H1 (cell line): ENCODE measurements at regions not wholly inside any gene's neighbourhood (a gene's known extent, or its start where the extent isn't known, plus 50 kb on each side); places are given as distances from the start of the nearest gene placed in this dataset.

Source experiments
- CTCF ChIA-PET: fragments of 300-600 bp; sonication (Branson Sonifier 250); formaldehyde crosslinking; loops from one replicate; lab custom pipeline; 2021; ENCODE audit not compliant: partially characterized antibody; lab: Charles Lee
- POLR2A ChIA-PET: fragments of 300-600 bp; sonication (Branson Sonifier 250); formaldehyde crosslinking; loops from one replicate; lab custom pipeline; 2021; ENCODE audit warnings: inconsistent platforms; ENCODE audit not compliant: partially characterized antibody; lab: Charles Lee
- DNase-seq, 2 experiments: peaks; one replicate each; pipeline versions ENCODE4 v3.0.0 to v3.0.0-alpha.2; 2010 to 2022; ENCODE audit warnings: low spot score in 2 of 2, low read depth in 1 of 2, mixed read lengths in 1 of 2
- FAIRE-seq: peaks from 2 replicates; lab custom pipeline; 2011; peaks lifted over from hg19 to GRCh38; lab: Jason Lieb, UNC
- H2AFZ ChIP-seq: 2 replicates; pipeline ENCODE4 v1.8.1; 2012; ENCODE audit warnings: low read length, inconsistent platforms
- H2AK5ac ChIP-seq: 2 replicates; pipeline ENCODE4 v1.6.1; 2013; ENCODE audit warnings: low read depth, low read length
- H2BK120ac ChIP-seq: replicated peaks from 2 replicates; pipeline ENCODE3; 2013; ENCODE audit warnings: low read depth, low read length, inconsistent platforms
- H2BK12ac ChIP-seq: 2 replicates; pipeline ENCODE4 v1.6.1; 2013; ENCODE audit warnings: low read depth, low read length
- H2BK15ac ChIP-seq: 2 replicates; pipeline ENCODE4 v1.6.1; 2013; ENCODE audit warnings: low read length
- H2BK20ac ChIP-seq: 2 replicates; pipeline ENCODE4 v1.6.1; 2013; ENCODE audit warnings: low read length
- H2BK5ac ChIP-seq: 2 replicates; pipeline ENCODE4 v1.6.1; 2013; ENCODE audit warnings: low read depth, low read length
- H3K14ac ChIP-seq: 2 replicates; pipeline ENCODE4 v1.6.1; 2013; ENCODE audit warnings: inconsistent platforms; ENCODE audit not compliant: insufficient read length
- H3K18ac ChIP-seq: 2 replicates; pipeline ENCODE4 v1.6.1; 2013; ENCODE audit warnings: low read length; ENCODE audit errors: extremely low read depth
- H3K23ac ChIP-seq: 2 replicates; pipeline ENCODE4 v1.6.1; 2013; ENCODE audit warnings: inconsistent platforms; ENCODE audit not compliant: insufficient read length
- H3K23me2 ChIP-seq: 2 replicates; pipeline ENCODE4 v1.6.1; 2013; ENCODE audit warnings: low read depth, low read length
- H3K27ac ChIP-seq: 2 replicates; pipeline ENCODE4 v1.6.1; 2011; ENCODE audit warnings: low read depth, low read length, inconsistent platforms
- H3K27me3 ChIP-seq, 4 experiments: replicated peaks in 1 of 4; 1 replicate in 1 of 4; 2 replicates in 3 of 4; pipeline versions ENCODE4 v1.6.1 to v1.8.1; 2011 to 2013; ENCODE audit warnings: low read length in 3 of 4, mild to moderate bottlenecking in 3 of 4, inconsistent platforms in 2 of 4, mixed read lengths in 2 of 4, moderate library complexity in 1 of 4; ENCODE audit not compliant: control insufficient read depth in 3 of 4, insufficient read depth in 3 of 4; ENCODE audit errors: extremely low read depth in 1 of 4
- H3K36me3 ChIP-seq, 4 experiments: 2 replicates each; pipeline versions ENCODE4 v1.6.1 to v1.8.1; 2011 to 2013; ENCODE audit warnings: mild to moderate bottlenecking in 4 of 4, low read length in 3 of 4, moderate library complexity in 2 of 4, control low read depth in 1 of 4, inconsistent platforms in 1 of 4; ENCODE audit not compliant: insufficient read depth in 4 of 4, control insufficient read depth in 2 of 4
- H3K4ac ChIP-seq: replicated peaks from 2 replicates; pipeline ENCODE3; 2013; ENCODE audit warnings: low read length, low read depth, mixed read lengths, inconsistent platforms; ENCODE audit not compliant: insufficient read length
- H3K4me1 ChIP-seq, 4 experiments: replicated peaks in 1 of 4; 1 replicate in 1 of 4; 2 replicates in 3 of 4; pipeline versions ENCODE4 v1.6.1 to v1.8.1; 2011 to 2013; ENCODE audit warnings: low read length in 3 of 4, inconsistent platforms in 2 of 4, mixed read lengths in 1 of 4; ENCODE audit not compliant: insufficient read depth in 4 of 4, control insufficient read depth in 3 of 4
- H3K4me2 ChIP-seq, 2 experiments: 2 replicates each; pipeline versions ENCODE4 v1.6.1 to v1.8.1; 2011 to 2013; ENCODE audit warnings: low read depth in 2 of 2, low read length in 2 of 2, control low read depth in 1 of 2, inconsistent platforms in 1 of 2, mild to moderate bottlenecking in 1 of 2; ENCODE audit not compliant: insufficient read depth in 1 of 2
- H3K4me3 ChIP-seq, 4 experiments: fragments of 200-600, 300-600 bp in 1 of 4; sonication (generic), shearing (Covaris generic), sonication (Bioruptor Twin) in 1 of 4; 2 replicates each; pipeline versions ENCODE4 v1.5.1 to v1.8.1; 2011 to 2016; ENCODE audit warnings: low read length in 4 of 4, low read depth in 3 of 4, control low read depth in 2 of 4, inconsistent platforms in 2 of 4, mild to moderate bottlenecking in 2 of 4, mixed read lengths in 1 of 4, moderate library complexity in 1 of 4; ENCODE audit not compliant: insufficient read depth in 2 of 4; ENCODE audit errors: extremely low read depth in 1 of 4
- H3K56ac ChIP-seq: replicated peaks from 2 replicates; pipeline ENCODE3; 2013; ENCODE audit warnings: low read depth, mild to moderate bottlenecking, mixed read lengths, low read length, inconsistent platforms; ENCODE audit not compliant: insufficient read length
- H3K79me1 ChIP-seq: 2 replicates; pipeline ENCODE4 v1.6.1; 2013; ENCODE audit warnings: low read depth, low read length, control low read depth
- H3K79me2 ChIP-seq, 2 experiments: 2 replicates each; pipeline versions ENCODE4 v1.6.1 to v1.8.1; 2012 to 2013; ENCODE audit warnings: low read length in 2 of 2, mild to moderate bottlenecking in 2 of 2, inconsistent platforms in 1 of 2; ENCODE audit not compliant: insufficient read depth in 2 of 2, control insufficient read depth in 1 of 2
- H3K9ac ChIP-seq, 4 experiments: replicated peaks in 1 of 4; 1 replicate in 1 of 4; 2 replicates in 3 of 4; pipeline versions ENCODE4 v1.6.1 to v1.8.1; 2011 to 2013; ENCODE audit warnings: low read depth in 3 of 4, low read length in 3 of 4, control low read depth in 2 of 4, mild to moderate bottlenecking in 2 of 4, moderate library complexity in 2 of 4, inconsistent platforms in 1 of 4; ENCODE audit errors: extremely low read depth in 1 of 4
- H3K9me3 ChIP-seq, 2 experiments: 2 replicates each; pipeline versions ENCODE4 v1.6.1 to v1.8.1; 2012 to 2013; ENCODE audit warnings: mild to moderate bottlenecking in 2 of 2, moderate library complexity in 2 of 2, control low read depth in 1 of 2, inconsistent platforms in 1 of 2, low read depth in 1 of 2, low read length in 1 of 2, mixed read lengths in 1 of 2; ENCODE audit not compliant: insufficient read depth in 2 of 2
- H4K20me1 ChIP-seq, 2 experiments: replicated peaks in 1 of 2; 2 replicates each; pipeline versions ENCODE3 to v1.8.1; 2011 to 2013; ENCODE audit warnings: inconsistent platforms in 2 of 2, low read length in 2 of 2, mild to moderate bottlenecking in 1 of 2; ENCODE audit not compliant: insufficient read depth in 2 of 2, control insufficient read depth in 1 of 2
- H4K5ac ChIP-seq: 2 replicates; pipeline ENCODE4 v1.6.1; 2013; ENCODE audit warnings: low read length, low read depth, mixed read lengths, inconsistent platforms; ENCODE audit not compliant: insufficient read length
- H4K8ac ChIP-seq: 2 replicates; pipeline ENCODE4 v1.8.0; 2013; ENCODE audit warnings: mild to moderate bottlenecking, moderate library complexity, low read length, inconsistent platforms; ENCODE audit not compliant: insufficient read depth; ENCODE audit errors: extremely low read depth
- H4K91ac ChIP-seq: replicated peaks from 2 replicates; pipeline ENCODE3; 2013; ENCODE audit warnings: low read length, mixed read lengths, inconsistent platforms; ENCODE audit not compliant: insufficient read length
- BRCA1 ChIP-seq: IDR thresholded peaks from 2 replicates; pipeline ENCODE4 v1.6.1; 2012; ENCODE audit warnings: low read depth, low read length, improper control_type of control experiment
- GTF2F1 ChIP-seq: IDR thresholded peaks from 2 replicates; pipeline ENCODE4 v1.6.1; 2012; ENCODE audit warnings: low read depth, low read length, improper control_type of control experiment, borderline replicate concordance
- HDAC2 ChIP-seq, 2 experiments: fragments of 300-600 bp in 1 of 2; sonication (generic) in 1 of 2; IDR thresholded peaks; 2 replicates each; pipeline ENCODE4 v1.6.1; 2011 to 2012; ENCODE audit warnings: low read depth in 2 of 2, low read length in 2 of 2, mild to moderate bottlenecking in 2 of 2, moderate library complexity in 2 of 2, borderline replicate concordance in 1 of 2, inconsistent platforms in 1 of 2
- KDM1A ChIP-seq: fragments of 200-600, 300-600 bp; sonication (generic); IDR thresholded peaks from 2 replicates; pipeline ENCODE4 v1.7.1; 2016; ENCODE audit warnings: mild to moderate bottlenecking, low read length, borderline replicate concordance
- MAX ChIP-seq: IDR thresholded peaks from 2 replicates; pipeline ENCODE4 v1.6.1; 2012; ENCODE audit warnings: inconsistent platforms
- RAD21 ChIP-seq, 2 experiments: IDR thresholded peaks in 1 of 2; conservative IDR thresholded peaks in 1 of 2; 2 replicates each; pipeline ENCODE4 v1.6.1; 2011; ENCODE audit warnings: low read depth in 2 of 2, low read length in 2 of 2, improper control_type of control experiment in 1 of 2, inconsistent platforms in 1 of 2, mild to moderate bottlenecking in 1 of 2, moderate library complexity in 1 of 2
- RBBP5 ChIP-seq: IDR thresholded peaks from 2 replicates; pipeline ENCODE4 v1.7.1; 2012; ENCODE audit warnings: low read depth, mild to moderate bottlenecking, inconsistent platforms, low read length, moderate library complexity, borderline replicate concordance
- SIX5 ChIP-seq: IDR thresholded peaks from 2 replicates; pipeline ENCODE4 v1.6.1; 2011; ENCODE audit warnings: mild to moderate bottlenecking, low read depth, low read length
- USF2 ChIP-seq: IDR thresholded peaks from 2 replicates; pipeline ENCODE4 v1.6.1; 2011; ENCODE audit warnings: low read length, improper control_type of control experiment
- WGBS, 2 experiments: shearing (Covaris generic) in 1 of 2; methylation state at CpG; one replicate each; pipeline versions ENCODE4 v1.1.6 to v1.1.7; 2013 to 2015; ENCODE audit warnings: low lambda C conversion rate in 2 of 2, mixed read lengths in 2 of 2, inconsistent platforms in 1 of 2, low coverage in 1 of 2, missing lambda C conversion rate in 1 of 2; ENCODE audit not compliant: insufficient replicate concordance in 2 of 2, insufficient coverage in 1 of 2, insufficient read length in 1 of 2; ENCODE audit errors: extremely low coverage in 1 of 2, missing lambda C conversion rate in 1 of 2; 5-methylcytosine and 5-hydroxymethylcytosine counted together
- TF ChIP-seq, protein P1 (sequence below): IDR thresholded peaks from 2 replicates; pipeline ENCODE4 v1.6.1; 2012; ENCODE audit warnings: inconsistent platforms

GRCh38 chr15:54836052-54836795, 360.5 kb downstream of the RSL24D1 start:
- Histone ChIP-seq H3K27ac (no peak overlapping the region), H3K4ac (no peak overlapping the region), H3K4me3 (no peak overlapping the region), H2BK120ac (no peak overlapping the region), H4K91ac (no peak overlapping the region), H2BK15ac (no peak overlapping the region), H3K79me1 (no peaks in the 10 kb centered on the region), H2AK5ac (no peak overlapping the region), H3K9ac (no peak overlapping the region), H3K14ac (no peak overlapping the region), H4K8ac (no peak overlapping the region), H3K9me3 (peaks cover 18 to 38% of the 10 kb centered on the region in 2 experiments; a peak in 3 of 4 replicates), H3K4me1 (no peaks in the 10 kb centered on the region), H3K79me2 (no peaks in the 10 kb centered on the region), H2BK20ac (no peak overlapping the region), H4K20me1 (no peaks in the 10 kb centered on the region), H2AFZ (no peak overlapping the region), H3K23ac (no peak overlapping the region), H3K18ac (no peak overlapping the region), H3K36me3 (no peaks in the 10 kb centered on the region; a peak in 1 of 8 replicates), H3K23me2 (no peaks in the 10 kb centered on the region), H3K27me3 (no peaks in the 10 kb centered on the region), H4K5ac (no peak overlapping the region), H2BK12ac (no peak overlapping the region), H3K56ac (no peak overlapping the region), H2BK5ac (no peak overlapping the region), H3K4me2 (no peak overlapping the region)
- 81% methylated on average over 5 of the region's 5 CpGs; no CpG with 5 or more reads in 1 of the 2 experiments for WGBS, 2 experiments
- ChIA-PET CTCF (interaction anchor here (1.7 kb wide), 1 partner anchor 11 kb away, joined by 3 read pairs; no protein-coding TSS in a partner anchor), POLR2A (no interaction called here)
- no peak for FAIRE-seq
- no peak for DNase-seq
- TF ChIP-seq USF2 (no peak), KDM1A (no peak), BRCA1 (no peak), SIX5 (no peak), RAD21 (IDR thresholded peaks at IDR 0.05 in 1 of 2, conservative IDR thresholded peaks at IDR 0.05 in 1 of 2; ENCODE audit: low read depth in 2 of 2, low read length in 2 of 2) (no peak), MAX (no peak), GTF2F1 (no peak), HDAC2 (IDR thresholded peaks at IDR 0.05; ENCODE audit: borderline replicate concordance in 1 of 2, low read depth in 2 of 2, low read length in 2 of 2) (no peak), RBBP5 (no peak)
- TF ChIP-seq, protein P1, sequence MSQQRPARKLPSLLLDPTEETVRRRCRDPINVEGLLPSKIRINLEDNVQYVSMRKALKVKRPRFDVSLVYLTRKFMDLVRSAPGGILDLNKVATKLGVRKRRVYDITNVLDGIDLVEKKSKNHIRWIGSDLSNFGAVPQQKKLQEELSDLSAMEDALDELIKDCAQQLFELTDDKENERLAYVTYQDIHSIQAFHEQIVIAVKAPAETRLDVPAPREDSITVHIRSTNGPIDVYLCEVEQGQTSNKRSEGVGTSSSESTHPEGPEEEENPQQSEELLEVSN = no peak
